ENCODE measurements at regions not wholly inside any gene's neighbourhood (a gene's known extent, or its start where the extent isn't known, plus 50 kb on each side); places are given as distances from the start of the nearest gene placed in this dataset.

DNA sequence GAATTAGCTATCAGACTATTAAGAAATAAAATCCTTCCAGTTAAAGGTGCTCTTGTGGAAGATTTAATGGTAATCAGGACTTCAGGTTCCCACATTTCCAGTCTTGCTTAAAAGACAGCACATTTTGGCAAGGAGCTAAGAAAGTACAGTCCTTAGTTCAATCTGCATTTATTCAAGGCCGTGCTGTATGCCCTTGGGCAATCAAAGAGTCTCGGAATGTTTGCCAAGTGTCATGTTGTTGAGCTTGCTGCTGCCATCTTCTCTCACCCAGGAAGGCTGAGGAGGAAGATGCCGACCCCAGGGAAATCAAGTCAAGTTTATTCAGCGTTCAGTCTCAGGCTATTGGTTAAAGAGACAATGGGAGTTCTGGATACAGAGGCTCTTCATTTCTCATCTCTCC is 388.1 kb upstream of the IGFBP7 start:
- Histone ChIP-seq H3K4me1 (ENCODE audit: insufficient read depth, low read length) (no peaks in the 10 kb centered on the region), H3K36me3 (replicated peaks in 1 of 2; ENCODE audit: control insufficient read depth in 1 of 2, insufficient read depth in 2 of 2, low read length in 2 of 2) (no peaks in the 10 kb centered on the region), H3K9me3 (ENCODE audit: low read length) (no peaks in the 10 kb centered on the region), H3K4me2 (ENCODE audit: low read depth, low read length) (no peak overlapping the region), H3K27ac (ENCODE audit: extremely low read length, insufficient read depth, low read length) (no peak overlapping the region), H2AFZ (ENCODE audit: low read length) (no peak overlapping the region), H3K27me3 (ENCODE audit: control insufficient read depth in 1 of 2, insufficient read depth in 2 of 2, low read length in 2 of 2) (no peaks in the 10 kb centered on the region), H4K20me1 (ENCODE audit: insufficient read depth, low read length) (no peaks in the 10 kb centered on the region), H3K79me2 (ENCODE audit: insufficient read depth, low read length) (no peaks in the 10 kb centered on the region), H3K9ac (ENCODE audit: insufficient read depth, low read depth, low read length) (no peak overlapping the region), H3K4me3 (replicated peaks in 1 of 3; ENCODE audit: insufficient read depth in 1 of 3, low read depth in 2 of 3, low read length in 3 of 3) (no peak overlapping the region)
- no peak for DNase-seq (ENCODE audit: low spot score)
- no peak for ATAC-seq
- BruUV-seq (replicated peaks) = no TSS peak
- POLR2A ChIA-PET = no interaction called here
- CTCF ChIA-PET (ENCODE audit: low intra/inter-chr PET ratio, low total read pairs) = no interaction called here
- TF ChIP-seq ZNF441 (CRISPR knock-in tag; IDR thresholded peaks at IDR 0.05; ENCODE audit: borderline replicate concordance) (no peak), SSRP1 (CRISPR knock-in tag; IDR thresholded peaks at IDR 0.05) (no peak), MBNL3 (CRISPR knock-in tag; conservative IDR thresholded peaks at IDR 0.05) (no peak), ZNF274 (CRISPR knock-in tag; IDR thresholded peaks at IDR 0.05) (no peak)
- TF ChIP-seq, protein P1, sequence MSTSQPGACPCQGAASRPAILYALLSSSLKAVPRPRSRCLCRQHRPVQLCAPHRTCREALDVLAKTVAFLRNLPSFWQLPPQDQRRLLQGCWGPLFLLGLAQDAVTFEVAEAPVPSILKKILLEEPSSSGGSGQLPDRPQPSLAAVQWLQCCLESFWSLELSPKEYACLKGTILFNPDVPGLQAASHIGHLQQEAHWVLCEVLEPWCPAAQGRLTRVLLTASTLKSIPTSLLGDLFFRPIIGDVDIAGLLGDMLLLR (CRISPR knock-in tag; IDR thresholded peaks at IDR 0.05) = no peak
- 4% methylated on average over 4 of the region's 4 CpGs for WGBS (ENCODE audit: low lambda C conversion rate)
- in situ Hi-C loops (cut with HindIII; ENCODE audit: extremely low pct_ligation_motif_present, low pct_unique_long_range_greater_than_20kb) (no loop called here), intact Hi-C loops (cut with micrococcal nuclease; ENCODE audit: unreplicated experiment) (no loop called here)
- FAIRE-seq = no peak

GRCh38 chr4:57496697-57497471 is 386.7 kb upstream of the IGFBP7 start:
- intact Hi-C loops (cut with micrococcal nuclease; ENCODE audit: unreplicated experiment) (no loop called here), in situ Hi-C loops (cut with HindIII; ENCODE audit: extremely low pct_ligation_motif_present, low pct_unique_long_range_greater_than_20kb) (no loop called here)
- BruUV-seq (replicated peaks) = no TSS peak
- Histone ChIP-seq H3K4me3 (replicated peaks in 1 of 3; ENCODE audit: insufficient read depth in 1 of 3, low read depth in 2 of 3, low read length in 3 of 3) (no peak overlapping the region), H3K9ac (ENCODE audit: insufficient read depth, low read depth, low read length) (no peak overlapping the region), H4K20me1 (ENCODE audit: insufficient read depth, low read length) (no peaks in the 10 kb centered on the region), H3K79me2 (ENCODE audit: insufficient read depth, low read length) (no peaks in the 10 kb centered on the region), H3K4me2 (ENCODE audit: low read depth, low read length) (no peak overlapping the region), H2AFZ (ENCODE audit: low read length) (no peak overlapping the region), H3K9me3 (ENCODE audit: low read length) (no peaks in the 10 kb centered on the region), H3K4me1 (ENCODE audit: insufficient read depth, low read length) (no peaks in the 10 kb centered on the region), H3K27me3 (ENCODE audit: control insufficient read depth in 1 of 2, insufficient read depth in 2 of 2, low read length in 2 of 2) (no peaks in the 10 kb centered on the region), H3K27ac (ENCODE audit: extremely low read length, insufficient read depth, low read length) (no peak overlapping the region), H3K36me3 (replicated peaks in 1 of 2; ENCODE audit: control insufficient read depth in 1 of 2, insufficient read depth in 2 of 2, low read length in 2 of 2) (no peaks in the 10 kb centered on the region)
- FAIRE-seq (no peak), ATAC-seq (no peak), DNase-seq (ENCODE audit: low spot score) (no peak)
- ChIA-PET CTCF (ENCODE audit: low intra/inter-chr PET ratio, low total read pairs) (no interaction called here), POLR2A (no interaction called here)
- WGBS (ENCODE audit: low lambda C conversion rate) = 0% methylated on average over 2 of the region's 2 CpGs
- TF ChIP-seq TCF7L2 (IDR thresholded peaks at IDR 0.05; ENCODE audit: low read depth, low read length) = no peak
- TF ChIP-seq NR2F2 (IDR thresholded peaks at IDR 0.05; ENCODE audit: borderline replicate concordance, low read depth) = no peak
- no peak for TF ChIP-seq MXD1 (CRISPR knock-in tag; IDR thresholded peaks at IDR 0.05)
- no peak for TF ChIP-seq AHR (CRISPR knock-in tag; IDR thresholded peaks at IDR 0.05)
- TF ChIP-seq RXRB (CRISPR knock-in tag; IDR thresholded peaks at IDR 0.05; ENCODE audit: borderline replicate concordance) = no peak
- no peak for TF ChIP-seq ELF1 (CRISPR knock-in tag; IDR thresholded peaks at IDR 0.05)
- TF ChIP-seq ZIK1 (CRISPR knock-in tag; IDR thresholded peaks at IDR 0.05; ENCODE audit: borderline replicate concordance, low read depth) = no peak
- TF ChIP-seq, protein P2, sequence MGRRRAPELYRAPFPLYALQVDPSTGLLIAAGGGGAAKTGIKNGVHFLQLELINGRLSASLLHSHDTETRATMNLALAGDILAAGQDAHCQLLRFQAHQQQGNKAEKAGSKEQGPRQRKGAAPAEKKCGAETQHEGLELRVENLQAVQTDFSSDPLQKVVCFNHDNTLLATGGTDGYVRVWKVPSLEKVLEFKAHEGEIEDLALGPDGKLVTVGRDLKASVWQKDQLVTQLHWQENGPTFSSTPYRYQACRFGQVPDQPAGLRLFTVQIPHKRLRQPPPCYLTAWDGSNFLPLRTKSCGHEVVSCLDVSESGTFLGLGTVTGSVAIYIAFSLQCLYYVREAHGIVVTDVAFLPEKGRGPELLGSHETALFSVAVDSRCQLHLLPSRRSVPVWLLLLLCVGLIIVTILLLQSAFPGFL (CRISPR knock-in tag; IDR thresholded peaks at IDR 0.05) = no peak
- no peak for TF ChIP-seq MED13 (CRISPR knock-in tag; IDR thresholded peaks at IDR 0.05)
- no peak for TF ChIP-seq JUN (CRISPR knock-in tag; IDR thresholded peaks at IDR 0.05)
- no peak for TF ChIP-seq PHF20 (CRISPR knock-in tag; IDR thresholded peaks at IDR 0.05)
- no peak for TF ChIP-seq GPN1 (CRISPR knock-in tag; IDR thresholded peaks at IDR 0.05; ENCODE audit: borderline replicate concordance)

All from HepG2 (cell line).